ENCODE measurements at regions not wholly inside any gene's neighbourhood (a gene's known extent, or its start where the extent isn't known, plus 50 kb on each side); places are given as distances from the start of the nearest gene placed in this dataset.

DNA sequence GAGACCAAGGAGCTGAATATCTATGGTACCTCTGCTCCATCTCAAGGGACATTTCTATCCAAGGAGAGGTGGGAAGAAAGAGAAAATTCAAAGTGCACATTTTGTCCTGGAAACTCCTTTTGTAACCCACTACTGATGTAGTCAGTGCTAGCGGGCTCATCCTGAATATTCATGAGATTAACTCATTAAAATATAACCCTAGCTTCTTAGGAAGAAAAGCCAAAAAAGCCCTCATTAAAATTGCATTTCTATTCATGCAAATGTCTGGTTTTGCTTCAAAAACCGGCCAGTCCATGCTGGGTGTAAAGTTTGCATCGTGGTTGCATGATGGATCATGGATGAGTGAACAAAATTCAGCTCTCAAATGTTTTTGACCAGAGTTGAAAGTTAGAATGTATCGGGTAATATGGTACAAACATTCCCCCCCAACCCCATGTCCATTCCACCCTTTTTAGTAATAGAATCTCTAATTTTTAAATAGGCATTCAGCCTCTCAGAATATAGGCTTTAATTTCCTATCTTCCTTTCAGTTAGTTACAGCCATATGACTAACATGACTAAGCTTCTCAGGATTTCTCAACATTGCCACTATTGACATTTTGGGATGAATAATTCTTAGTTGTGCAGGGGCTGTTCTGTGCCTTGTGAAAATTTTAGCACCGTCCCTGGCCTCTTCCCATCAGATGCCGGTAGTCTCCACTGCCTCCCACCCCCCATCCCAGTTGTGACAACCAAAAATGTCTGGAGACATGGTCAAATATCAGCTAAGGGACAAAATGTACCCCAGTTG lies 104.2 kb upstream of the RND3 start:
- Mint-ChIP-seq H3K27ac (no peak overlapping the region), H3K36me3 (no peaks in the 10 kb centered on the region), H3K9me3 (peaks cover 0 to 2% (median 0%) of the 10 kb centered on the region in 8 donors), H3K4me3 (no peak overlapping the region), H3K27me3 (no peaks in the 10 kb centered on the region), H3K4me1 (no peaks in the 10 kb centered on the region)
- Histone ChIP-seq H3K4me1 (ENCODE audit: insufficient read depth, low read length) (no peaks in the 10 kb centered on the region), H3K27ac (ENCODE audit: low read depth, low read length) (no peak overlapping the region), H3K4me3 (ENCODE audit: low read length in 2 of 2) (no peak overlapping the region), H3K27me3 (ENCODE audit: insufficient read depth, low read length) (no peaks in the 10 kb centered on the region), H3K36me3 (ENCODE audit: insufficient read depth, low read length) (no peaks in the 10 kb centered on the region), H3K9me3 (ENCODE audit: control insufficient read depth in 1 of 2, low read length in 2 of 2) (no peaks in the 10 kb centered on the region)
- POLR2A ChIA-PET (ENCODE audit: partially characterized antibody), result no interaction called here
- CTCF ChIA-PET (ENCODE audit: partially characterized antibody), result no interaction called here
- intact Hi-C loops (cut with micrococcal nuclease), result no loop called here
- DNase-seq, result no peak

DNA sequence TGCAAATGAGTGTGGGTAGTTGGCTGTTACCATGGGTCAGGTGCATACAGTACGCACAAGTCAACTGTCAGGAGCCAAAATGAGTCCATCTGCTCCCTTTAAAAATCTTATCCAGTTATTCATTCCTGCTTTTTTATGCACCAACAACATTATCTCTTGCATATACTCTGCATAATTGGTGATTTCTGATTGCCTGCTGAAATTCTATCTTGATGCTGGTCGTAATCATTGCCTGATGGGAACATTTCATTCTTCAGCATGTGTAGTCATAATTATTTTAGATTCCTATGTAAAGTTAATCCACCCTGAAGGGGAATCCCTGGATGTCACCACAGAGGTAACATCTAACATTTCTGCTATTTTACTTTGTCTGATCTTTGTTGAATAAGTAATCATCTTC lies 102.2 kb upstream of the RND3 start:
- no peaks in the 10 kb centered on the region for H3K9me3 ChIP-seq (ENCODE audit: control insufficient read depth in 1 of 2, low read length in 2 of 2)
- H3K9me3 Mint-ChIP-seq, result no peaks in the 10 kb centered on the region
- no peaks in the 10 kb centered on the region for H3K4me1 Mint-ChIP-seq
- intact Hi-C loops (cut with micrococcal nuclease), result no loop called here
- no peaks in the 10 kb centered on the region for H3K27me3 ChIP-seq (ENCODE audit: insufficient read depth, low read length)
- H3K4me3 Mint-ChIP-seq, result no peak overlapping the region
- no peaks in the 10 kb centered on the region for H3K36me3 Mint-ChIP-seq
- no peak overlapping the region for H3K27ac ChIP-seq (ENCODE audit: low read depth, low read length)
- H3K4me1 ChIP-seq (ENCODE audit: insufficient read depth, low read length), result no peaks in the 10 kb centered on the region
- POLR2A ChIA-PET (ENCODE audit: partially characterized antibody), result no interaction called here
- no peak overlapping the region for H3K27ac Mint-ChIP-seq
- H3K4me3 ChIP-seq (ENCODE audit: low read length in 2 of 2), result no peak overlapping the region
- no peak for DNase-seq
- H3K36me3 ChIP-seq (ENCODE audit: insufficient read depth, low read length), result no peaks in the 10 kb centered on the region
- no peaks in the 10 kb centered on the region for H3K27me3 Mint-ChIP-seq
- CTCF ChIA-PET (ENCODE audit: partially characterized antibody), result no interaction called here

GRCh38 chr2:150588506-150588870 lies 101.0 kb upstream of the RND3 start:
- ChIA-PET CTCF (ENCODE audit: partially characterized antibody) (no interaction called here), POLR2A (ENCODE audit: partially characterized antibody) (no interaction called here)
- H3K36me3 ChIP-seq (ENCODE audit: insufficient read depth, low read length), result no peaks in the 10 kb centered on the region
- Mint-ChIP-seq H3K4me3 (no peak overlapping the region), H3K36me3 (no peaks in the 10 kb centered on the region), H3K27me3 (no peaks in the 10 kb centered on the region), H3K27ac (no peak overlapping the region), H3K4me1 (no peaks in the 10 kb centered on the region), H3K9me3 (peaks cover 0 to under 1% (median 0%) of the 10 kb centered on the region in 8 donors)
- no peaks in the 10 kb centered on the region for H3K27me3 ChIP-seq (ENCODE audit: insufficient read depth, low read length)
- no peak overlapping the region for H3K4me3 ChIP-seq (ENCODE audit: low read length in 2 of 2)
- no peak overlapping the region for H3K27ac ChIP-seq (ENCODE audit: low read depth, low read length)
- intact Hi-C loops (cut with micrococcal nuclease), result no loop called here
- DNase-seq, result no peak
- no peaks in the 10 kb centered on the region for H3K9me3 ChIP-seq (ENCODE audit: control insufficient read depth in 1 of 2, low read length in 2 of 2)
- H3K4me1 ChIP-seq (ENCODE audit: insufficient read depth, low read length), result no peaks in the 10 kb centered on the region

- intact Hi-C loops (cut with micrococcal nuclease), result no loop called here
- H3K36me3 ChIP-seq (ENCODE audit: insufficient read depth, low read length), result no peaks in the 10 kb centered on the region
- no peaks in the 10 kb centered on the region for H3K27me3 ChIP-seq (ENCODE audit: insufficient read depth, low read length)
- no peaks in the 10 kb centered on the region for H3K4me1 Mint-ChIP-seq
- no peaks in the 10 kb centered on the region for H3K4me1 ChIP-seq (ENCODE audit: insufficient read depth, low read length)
- no peak overlapping the region for H3K27ac Mint-ChIP-seq
- no peak overlapping the region for H3K4me3 Mint-ChIP-seq
- H3K9me3 ChIP-seq (ENCODE audit: control insufficient read depth in 1 of 2, low read length in 2 of 2), result no peaks in the 10 kb centered on the region
- no peaks in the 10 kb centered on the region for H3K36me3 Mint-ChIP-seq
- H3K4me3 ChIP-seq (ENCODE audit: low read length in 2 of 2), result no peak overlapping the region
- POLR2A ChIA-PET (ENCODE audit: partially characterized antibody), result no interaction called here
- H3K9me3 Mint-ChIP-seq, result peaks cover 0 to 2% (median 0%) of the 10 kb centered on the region in 8 donors
- no peak for DNase-seq
- CTCF ChIA-PET (ENCODE audit: partially characterized antibody), result no interaction called here
- no peaks in the 10 kb centered on the region for H3K27me3 Mint-ChIP-seq
- no peak overlapping the region for H3K27ac ChIP-seq (ENCODE audit: low read depth, low read length)
Measured at GRCh38 chr2:150587547-150588505, 100.4 kb upstream of the RND3 start.

DNA sequence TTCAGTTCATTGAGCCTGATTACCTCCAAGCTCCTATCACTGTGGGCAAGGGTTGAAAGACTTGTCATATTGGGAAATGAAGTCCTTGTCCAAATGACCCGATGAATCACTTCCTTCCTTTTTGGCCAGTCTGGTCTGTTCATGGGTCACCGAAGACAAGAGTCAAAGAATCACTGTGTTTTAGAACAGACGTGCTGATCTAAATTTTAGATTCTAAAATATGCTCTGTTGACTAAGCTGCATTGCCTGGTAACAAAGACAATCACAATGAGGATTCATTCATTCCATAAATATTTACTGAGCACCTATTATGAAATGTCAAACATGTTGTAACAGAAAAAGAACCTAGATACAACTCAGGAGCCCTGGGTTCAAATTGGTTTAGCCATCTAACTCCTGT lies 99.4 kb upstream of the RND3 start:
- Histone ChIP-seq H3K4me1 (ENCODE audit: insufficient read depth, low read length) (no peaks in the 10 kb centered on the region), H3K36me3 (ENCODE audit: insufficient read depth, low read length) (no peaks in the 10 kb centered on the region), H3K27me3 (ENCODE audit: insufficient read depth, low read length) (no peaks in the 10 kb centered on the region), H3K27ac (ENCODE audit: low read depth, low read length) (no peak overlapping the region), H3K4me3 (ENCODE audit: low read length in 2 of 2) (no peak overlapping the region), H3K9me3 (ENCODE audit: control insufficient read depth in 1 of 2, low read length in 2 of 2) (no peaks in the 10 kb centered on the region)
- intact Hi-C loops (cut with micrococcal nuclease), result no loop called here
- no peaks in the 10 kb centered on the region for H3K36me3 Mint-ChIP-seq
- ChIA-PET POLR2A (ENCODE audit: partially characterized antibody) (no interaction called here), CTCF (ENCODE audit: partially characterized antibody) (no interaction called here)
- no peak for DNase-seq
- no peaks in the 10 kb centered on the region for H3K4me1 Mint-ChIP-seq
- no peak overlapping the region for H3K4me3 Mint-ChIP-seq
- peaks cover 0 to 2% (median 0%) of the 10 kb centered on the region in 8 donors for H3K9me3 Mint-ChIP-seq
- no peak overlapping the region for H3K27ac Mint-ChIP-seq
- H3K27me3 Mint-ChIP-seq, result no peaks in the 10 kb centered on the region

- Histone ChIP-seq H3K9me3 (ENCODE audit: control insufficient read depth in 1 of 2, low read length in 2 of 2) (no peaks in the 10 kb centered on the region), H3K27me3 (ENCODE audit: insufficient read depth, low read length) (no peaks in the 10 kb centered on the region), H3K36me3 (ENCODE audit: insufficient read depth, low read length) (no peaks in the 10 kb centered on the region), H3K4me1 (ENCODE audit: insufficient read depth, low read length) (no peaks in the 10 kb centered on the region), H3K4me3 (ENCODE audit: low read length in 2 of 2) (no peak overlapping the region), H3K27ac (ENCODE audit: low read depth, low read length) (no peak overlapping the region)
- intact Hi-C loops (cut with micrococcal nuclease), result no loop called here
- H3K4me3 Mint-ChIP-seq, result no peak overlapping the region
- ChIA-PET CTCF (ENCODE audit: partially characterized antibody) (no interaction called here), POLR2A (ENCODE audit: partially characterized antibody) (no interaction called here)
- H3K36me3 Mint-ChIP-seq, result no peaks in the 10 kb centered on the region
- H3K27me3 Mint-ChIP-seq, result no peaks in the 10 kb centered on the region
- no peaks in the 10 kb centered on the region for H3K4me1 Mint-ChIP-seq
- peaks cover 0 to 2% (median 0%) of the 10 kb centered on the region in 8 donors for H3K9me3 Mint-ChIP-seq
- no peak overlapping the region for H3K27ac Mint-ChIP-seq
- no peak for DNase-seq
Measured at GRCh38 chr2:150585221-150585971, 97.9 kb upstream of the RND3 start.

GRCh38 chr2:150584081-150584480 lies 96.6 kb upstream of the RND3 start:
- Histone ChIP-seq H3K4me3 (ENCODE audit: low read length in 2 of 2) (no peak overlapping the region), H3K27ac (ENCODE audit: low read depth, low read length) (no peak overlapping the region), H3K27me3 (ENCODE audit: insufficient read depth, low read length) (no peaks in the 10 kb centered on the region), H3K9me3 (ENCODE audit: control insufficient read depth in 1 of 2, low read length in 2 of 2) (no peaks in the 10 kb centered on the region), H3K4me1 (ENCODE audit: insufficient read depth, low read length) (no peaks in the 10 kb centered on the region), H3K36me3 (ENCODE audit: insufficient read depth, low read length) (no peaks in the 10 kb centered on the region)
- no peak for DNase-seq
- Mint-ChIP-seq H3K27me3 (no peaks in the 10 kb centered on the region), H3K36me3 (no peaks in the 10 kb centered on the region), H3K27ac (no peak overlapping the region), H3K4me3 (no peak overlapping the region), H3K9me3 (peaks cover 0 to 11% (median 7%) of the 10 kb centered on the region in 8 donors), H3K4me1 (no peaks in the 10 kb centered on the region)
- intact Hi-C loops (cut with micrococcal nuclease), result no loop called here
- ChIA-PET POLR2A (ENCODE audit: partially characterized antibody) (no interaction called here), CTCF (ENCODE audit: partially characterized antibody) (no interaction called here)

Data from CD4-positive, alpha-beta memory T cell (primary cell).